LoVo (cell line): ENCODE measurements at regions not wholly inside any gene's neighbourhood (a gene's known extent, or its start where the extent isn't known, plus 50 kb on each side); places are given as distances from the start of the nearest gene placed in this dataset.

ENCODE experiments used
- DNase-seq: peaks from one replicate; pipeline ENCODE4 v3.0.0-alpha.2; 2016; ENCODE audit warnings: low spot score

- no peak for DNase-seq
Measured at GRCh38 chr7:22563032-22563501, 63.1 kb upstream of the STEAP1B start.

GRCh38 chr7:22561895-22562593 lies 62.1 kb upstream of the STEAP1B start:
- DNase-seq = no peak

GRCh38 chr7:22561321-22561811 lies 61.4 kb upstream of the STEAP1B start:
- peak; percentile 28 for DNase-seq

GRCh38 chr7:22559829-22560489 lies 60.0 kb upstream of the STEAP1B start:
- DNase-seq = peak; percentile 80

GRCh38 chr7:22557167-22557566 lies 57.2 kb upstream of the STEAP1B start:
- no peak for DNase-seq

- no peak for DNase-seq
Measured at GRCh38 chr7:22555476-22555875, 55.5 kb upstream of the STEAP1B start.

- DNase-seq = no peak
Measured at GRCh38 chr7:22554184-22554583, 54.2 kb upstream of the STEAP1B start.

- no peak for DNase-seq
Measured at GRCh38 chr7:22551768-22552513, 52.0 kb upstream of the STEAP1B start.

GRCh38 chr7:22550514-22551030 lies 50.6 kb upstream of the STEAP1B start:
- DNase-seq = no peak

GRCh38 chr7:22549667-22550513 lies 49.9 kb upstream of the STEAP1B start:
- DNase-seq = no peak
